Activated CD8-positive, alpha-beta memory T cell treated with anti-CD3 and anti-CD28 coated beads, Interleukin-2, amount 50 U/mL, for 24 hours (primary cell): ENCODE measurements at regions not wholly inside any gene's neighbourhood (a gene's known extent, or its start where the extent isn't known, plus 50 kb on each side); places are given as distances from the start of the nearest gene placed in this dataset.
"Not testable (repeated sequence)": the region's sequence is repeated elsewhere in the genome, so short reads cannot be mapped to it uniquely, and the experiment has no call there.

ENCODE experiments used
- DNase-seq: peaks from one replicate; pipeline ENCODE4 v3.0.0-alpha.2; 2020; ENCODE audit errors: extremely low read depth

DNA sequence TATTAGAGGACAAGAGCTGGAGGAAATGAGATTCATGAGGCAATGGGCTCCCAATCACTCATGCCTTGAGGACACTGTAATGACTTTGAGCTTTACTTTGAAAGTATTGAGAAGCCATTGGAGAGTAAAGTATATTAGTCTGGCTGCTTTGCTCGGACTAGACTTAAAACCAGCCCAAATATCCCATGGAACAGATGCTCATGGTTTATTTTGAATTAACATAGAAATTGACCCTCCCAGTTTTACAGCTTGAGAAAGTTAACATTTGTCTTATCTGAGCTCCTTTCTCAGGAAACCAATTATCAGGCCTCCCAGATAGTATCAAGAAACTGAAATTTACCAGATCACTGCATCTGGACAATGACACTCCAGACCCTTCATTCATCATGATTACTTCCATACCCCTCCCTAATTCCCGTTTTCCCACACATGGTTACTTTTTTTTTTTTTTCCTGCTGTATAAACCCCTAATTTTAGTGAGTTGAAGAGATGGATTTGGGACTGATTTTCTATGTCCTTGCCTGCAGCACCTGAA, 270.8 kb upstream of the SMIM30 start:
- DNase-seq, result no peak

DNA sequence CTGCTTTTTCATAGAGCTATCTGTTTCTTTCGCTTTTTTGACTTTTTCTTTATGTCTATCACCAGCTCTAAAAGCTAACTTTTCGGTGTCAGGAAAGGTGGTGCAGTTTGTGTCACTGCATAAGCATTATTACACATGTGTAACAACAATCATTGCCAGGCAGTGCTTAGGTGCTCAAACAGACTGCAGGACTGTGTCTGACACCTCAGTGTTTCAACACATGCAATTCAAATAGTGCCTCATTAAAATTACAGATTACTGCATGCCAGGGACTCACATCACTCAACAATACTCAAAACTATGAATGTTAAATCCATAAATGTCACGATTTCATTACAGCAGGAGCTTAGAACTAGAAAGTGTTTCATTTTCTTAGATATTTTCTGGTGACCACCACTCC, 265.3 kb upstream of the SMIM30 start:
- no peak for DNase-seq

DNA sequence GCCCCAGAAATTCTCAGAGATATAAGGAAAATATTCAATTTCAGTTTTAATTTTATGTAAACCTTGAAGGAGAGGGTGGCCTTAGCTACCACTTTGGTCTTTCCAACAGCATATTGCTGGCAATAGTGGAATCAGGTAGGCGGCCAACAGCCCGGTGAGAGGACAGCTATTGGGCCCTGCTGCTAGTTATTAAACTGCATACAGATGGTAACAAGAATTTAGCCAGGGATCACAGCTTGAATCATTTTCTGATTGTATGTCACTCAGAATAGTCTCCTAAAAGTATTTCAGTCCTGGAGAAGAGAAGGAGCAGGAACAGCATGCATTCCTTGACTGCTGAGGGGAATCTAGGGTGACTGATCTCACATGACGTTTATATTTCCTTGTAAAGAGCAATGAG, 261.4 kb upstream of the SMIM30 start:
- no peak for DNase-seq

DNA sequence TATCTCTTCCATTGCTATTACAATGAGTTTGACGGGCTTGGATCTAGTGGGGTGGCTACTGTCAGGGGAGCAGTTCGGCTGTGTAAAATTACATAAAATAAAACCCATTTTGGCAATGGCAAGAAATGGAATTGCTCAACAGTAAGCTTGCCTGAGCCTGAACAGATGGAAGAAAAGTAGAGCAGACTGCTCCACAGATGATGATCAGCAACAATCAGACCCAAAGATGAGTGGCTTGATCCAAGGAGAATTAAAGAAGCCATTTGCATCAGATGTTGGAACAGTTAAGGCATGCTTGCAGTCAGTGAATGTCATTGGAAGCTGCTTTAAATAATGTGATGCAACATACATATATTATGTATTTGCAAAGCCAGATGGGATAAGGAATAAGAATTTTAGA, 256.6 kb upstream of the SMIM30 start:
- no peak for DNase-seq

DNA sequence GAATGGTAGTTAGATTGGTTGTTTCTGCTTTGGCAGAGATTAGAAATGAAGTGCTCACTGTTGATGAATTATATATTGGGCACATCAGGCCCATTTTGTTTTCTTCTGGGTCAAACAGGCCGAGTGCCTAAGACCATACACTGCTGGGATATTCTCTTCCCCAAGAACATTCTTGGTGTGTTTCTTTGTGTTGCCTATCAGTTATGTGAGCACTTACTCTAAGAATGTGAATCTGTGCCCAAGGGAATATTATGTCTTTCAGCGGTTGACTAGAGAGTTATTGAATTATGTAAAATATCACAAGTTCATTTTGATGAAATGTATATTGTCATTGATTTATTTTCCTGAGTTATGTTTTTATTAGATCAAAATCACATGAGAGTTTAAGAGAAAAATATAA, 255.5 kb upstream of the SMIM30 start:
- no peak for DNase-seq

DNA sequence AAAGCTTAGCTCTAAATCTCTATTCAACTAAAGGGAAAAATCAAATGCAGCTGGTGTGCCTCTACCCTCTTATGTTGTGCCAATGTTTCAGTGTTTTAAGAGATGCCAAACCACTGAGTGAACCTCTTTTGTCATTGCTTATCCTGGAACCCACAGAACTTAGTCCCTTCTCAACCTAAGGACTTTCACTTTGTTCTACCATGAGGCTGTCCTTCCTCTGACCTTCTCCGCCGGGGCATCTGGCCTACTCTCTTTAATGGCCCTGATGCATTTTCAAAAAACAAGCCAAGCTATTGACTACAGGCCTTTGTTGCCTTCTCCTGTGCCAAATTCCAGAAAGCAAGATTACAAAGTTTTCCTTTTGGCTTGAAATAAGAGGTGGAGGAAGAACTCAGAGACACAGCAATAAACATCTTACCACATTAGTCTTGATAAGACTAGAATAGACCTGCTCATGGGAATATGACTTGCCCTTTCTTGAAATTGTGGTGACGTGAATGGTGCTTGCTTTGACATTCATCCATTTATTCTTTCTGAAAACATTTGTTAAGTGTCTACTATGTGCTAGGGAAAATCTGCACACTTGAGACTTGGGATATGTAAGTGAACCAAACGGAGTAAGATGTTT, 253.2 kb upstream of the SMIM30 start:
- no peak for DNase-seq

DNA sequence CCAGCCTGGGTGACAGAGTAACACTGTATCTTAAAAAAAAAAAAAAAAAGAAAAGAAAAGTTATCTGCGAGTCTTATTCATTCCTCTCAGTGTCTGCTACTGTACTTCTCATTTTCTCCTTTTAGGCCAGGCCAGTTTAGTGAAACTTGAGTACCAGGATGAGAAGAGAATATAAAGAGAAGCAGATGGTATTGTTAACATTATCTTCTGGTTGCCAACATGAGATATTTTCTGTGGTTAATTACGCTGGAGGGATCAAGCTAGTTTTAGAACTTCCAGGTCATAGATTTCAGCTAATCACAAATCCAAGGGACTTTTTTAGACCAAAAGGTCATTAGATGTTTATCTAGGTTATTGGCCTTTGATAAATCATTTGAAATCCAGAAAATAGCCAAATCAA, 252.6 kb upstream of the SMIM30 start:
- no peak for DNase-seq

DNA sequence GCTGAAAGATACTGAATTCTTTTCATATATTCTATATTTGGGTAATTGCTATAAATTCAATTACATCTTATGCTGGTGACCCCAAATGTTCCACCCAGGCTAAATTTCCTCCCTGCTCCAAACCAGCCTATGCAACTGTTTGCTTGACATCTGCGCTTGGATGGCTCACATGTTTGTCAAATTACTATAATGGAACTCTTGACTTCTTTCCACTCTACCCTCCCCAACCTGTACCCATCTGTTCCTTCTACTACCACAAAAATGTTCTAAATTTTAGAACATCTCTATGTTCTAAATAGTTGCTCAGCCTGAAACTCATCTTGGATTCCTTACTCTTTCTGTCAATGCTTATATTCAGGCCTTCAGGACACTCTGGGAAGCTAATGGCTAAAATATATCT, 249.9 kb upstream of the SMIM30 start:
- DNase-seq, result no peak

DNA sequence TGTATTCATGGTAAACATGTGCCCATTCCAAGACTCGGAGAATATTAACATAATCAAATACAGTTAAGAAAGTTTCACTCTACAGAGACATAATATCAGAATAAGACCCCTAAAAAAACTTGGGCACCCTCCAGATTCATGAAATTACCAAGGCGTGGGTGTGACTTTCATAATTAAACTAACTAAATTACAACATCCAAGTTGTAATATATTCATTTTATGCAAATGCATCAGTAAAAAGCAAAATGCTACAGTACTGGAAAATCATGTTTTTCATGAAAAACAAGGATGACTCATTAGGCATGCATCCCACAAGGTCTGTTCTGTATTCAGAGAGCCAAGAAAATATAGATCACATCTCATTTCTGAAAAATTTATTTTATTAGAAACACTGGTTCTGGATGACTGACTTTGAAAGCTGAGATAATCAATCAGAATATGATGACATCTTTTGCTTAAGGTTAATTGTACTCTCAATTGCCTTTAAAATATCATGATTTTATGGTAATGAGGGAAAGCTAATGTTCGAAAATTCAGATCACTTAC, 248.8 kb upstream of the SMIM30 start:
- DNase-seq, result no peak

DNA sequence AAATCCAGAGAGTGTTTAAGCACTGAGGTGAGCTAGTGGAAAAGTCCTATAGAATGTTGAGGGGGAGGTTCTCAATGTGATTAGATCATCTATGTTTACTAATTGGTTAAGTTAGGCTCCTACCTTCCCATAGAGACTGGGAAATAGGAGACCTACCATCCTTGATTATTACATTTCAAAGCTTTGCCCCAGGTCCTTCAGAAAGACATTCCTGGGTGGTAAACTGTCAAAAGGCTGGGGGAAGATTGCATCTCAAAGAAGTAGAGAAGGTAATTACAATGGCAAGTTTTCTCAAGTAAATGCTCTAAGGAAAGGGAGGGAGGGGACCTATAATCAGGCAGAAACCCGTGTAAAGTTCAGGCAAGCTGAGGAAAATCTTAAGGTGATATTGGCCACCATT, 247.8 kb upstream of the SMIM30 start:
- no peak for DNase-seq

DNA sequence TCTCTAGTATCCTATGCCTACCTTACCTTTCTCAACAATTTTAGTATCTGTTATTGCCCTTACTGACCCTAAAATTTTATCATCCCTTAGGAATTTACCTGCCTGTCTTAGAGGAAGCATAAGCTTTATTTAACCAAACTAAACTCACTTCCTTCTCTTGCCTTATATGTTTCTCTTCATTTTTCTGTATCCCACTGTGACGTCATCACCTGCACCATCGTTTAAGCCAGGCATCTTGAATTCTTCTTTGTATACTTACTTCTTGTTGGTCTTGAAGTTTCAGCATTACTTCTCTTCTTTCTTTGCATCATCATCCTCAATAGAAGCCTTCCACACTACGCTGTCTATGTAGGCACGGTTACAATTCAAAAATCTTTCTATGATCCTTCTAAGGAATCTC, 231.0 kb upstream of the SMIM30 start:
- no peak for DNase-seq

DNA sequence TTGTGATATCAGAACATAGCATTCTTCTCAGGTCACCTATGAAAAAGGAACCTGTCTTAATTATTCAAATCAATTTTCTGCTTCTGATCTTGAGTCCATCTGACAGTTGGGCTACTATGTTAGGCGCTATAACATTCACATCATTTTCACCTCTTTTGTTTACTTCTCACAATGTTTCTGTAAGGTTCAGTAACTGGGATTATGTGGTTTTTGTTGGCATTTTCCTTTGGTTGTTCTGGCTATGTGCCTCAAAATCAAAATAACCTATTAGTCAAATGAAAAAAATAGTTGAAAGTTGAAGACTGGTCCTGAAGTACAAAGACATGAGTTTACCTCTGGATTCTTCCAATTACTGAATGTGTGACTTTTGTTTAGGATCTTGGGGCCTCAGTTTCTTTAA, 221.3 kb upstream of the SMIM30 start:
- no peak for DNase-seq

DNA sequence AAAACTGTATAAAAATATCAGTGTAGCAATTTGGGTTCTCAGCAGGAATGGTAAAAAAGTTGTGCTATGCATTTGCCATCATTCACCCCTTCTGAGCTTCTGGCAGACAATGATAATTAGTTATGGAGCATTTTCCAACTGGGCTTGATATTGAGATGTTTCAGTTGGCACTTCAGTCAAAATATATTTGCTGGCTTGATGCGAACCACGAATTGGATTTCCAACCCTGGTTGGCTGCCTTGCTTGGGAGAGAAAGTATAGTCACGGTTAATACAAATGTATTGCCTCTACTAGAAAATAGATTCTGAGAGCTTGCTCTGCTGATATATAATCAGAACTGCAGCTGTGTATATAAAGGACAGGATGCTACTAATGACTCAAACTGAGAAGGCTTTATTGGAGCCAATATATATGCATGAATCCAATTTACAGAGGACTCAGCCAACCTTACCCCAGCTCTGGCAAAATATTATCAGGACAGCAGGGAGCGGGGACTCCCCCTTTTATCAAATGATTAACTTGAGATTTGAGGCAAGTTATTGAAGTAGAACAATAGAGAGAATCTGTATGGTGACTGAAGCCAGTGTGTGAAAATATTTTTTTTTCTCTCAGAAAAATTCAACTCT, 219.8 kb upstream of the SMIM30 start:
- no peak for DNase-seq

DNA sequence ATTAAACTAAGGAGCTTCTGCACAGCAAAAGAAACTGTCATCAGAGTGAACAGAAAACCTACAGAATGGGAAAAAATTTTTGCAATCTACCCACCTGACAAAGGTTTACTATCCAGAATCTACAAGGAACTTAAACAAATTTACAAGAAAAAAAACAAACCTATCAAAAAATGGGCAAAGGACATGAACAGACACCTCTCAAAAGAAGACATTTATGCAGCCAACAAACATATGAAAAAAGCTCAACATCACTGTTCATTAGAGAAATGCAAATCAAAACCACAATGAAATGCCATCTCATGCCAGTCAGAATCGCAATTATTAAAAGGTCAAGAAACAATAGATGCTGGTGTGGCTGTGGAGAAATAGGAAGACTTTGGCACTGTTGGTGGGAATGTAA, 218.5 kb upstream of the SMIM30 start:
- DNase-seq, result not testable (repeated sequence)

DNA sequence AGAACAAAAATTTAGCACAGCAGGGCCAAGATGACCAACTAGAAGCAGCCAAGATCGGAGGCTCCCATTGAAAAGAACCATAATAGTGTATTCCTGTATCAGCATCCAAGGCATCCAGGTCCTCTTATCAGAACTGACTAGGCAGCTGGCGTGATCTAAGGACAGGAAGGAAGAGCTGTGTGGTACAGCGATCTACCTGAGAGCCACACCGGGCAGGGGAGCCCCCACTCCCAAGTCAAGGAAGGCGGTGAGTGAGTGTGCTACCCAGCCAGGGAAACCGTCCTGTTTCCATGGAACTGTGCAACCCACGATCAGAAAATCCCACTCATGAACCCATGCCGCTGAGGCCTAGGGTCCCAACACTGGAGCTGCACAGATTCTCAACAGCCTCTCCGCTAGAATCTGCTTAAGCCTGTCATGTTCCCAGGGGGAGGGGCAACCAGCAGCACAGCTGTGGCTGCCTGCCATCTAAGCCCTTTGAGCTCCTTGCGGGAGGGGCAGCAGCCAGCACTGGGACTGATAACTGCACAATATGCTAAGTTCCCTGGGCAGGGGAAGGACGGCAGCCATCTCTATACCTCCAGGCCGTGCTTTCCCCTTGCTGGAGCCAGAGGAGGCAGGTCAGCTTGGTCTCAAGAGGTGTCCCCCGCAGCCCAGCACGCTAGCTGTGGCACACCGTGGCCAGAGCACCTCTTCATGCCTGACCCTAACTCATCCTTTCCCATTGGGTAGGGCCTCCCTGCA, 213.0 kb upstream of the SMIM30 start:
- no peak for DNase-seq

DNA sequence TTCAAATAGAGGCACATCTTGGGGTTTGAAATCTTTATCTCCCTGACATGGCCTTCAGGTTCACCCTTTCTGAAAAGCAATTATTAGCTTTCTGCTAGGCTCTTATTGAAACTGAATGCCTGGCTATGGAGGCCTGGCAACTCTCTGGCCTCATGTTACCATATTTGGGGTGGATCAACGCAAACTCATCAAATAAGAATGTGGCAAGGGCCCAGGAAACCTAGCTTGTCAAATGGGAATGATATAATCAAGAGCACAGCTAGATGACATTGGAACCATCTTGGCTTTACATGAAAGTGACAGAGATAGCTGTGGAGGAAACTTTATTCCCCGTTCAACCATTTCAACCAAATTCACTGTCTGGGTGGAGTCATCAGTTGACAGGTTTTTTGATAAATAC, 202.8 kb upstream of the SMIM30 start:
- no peak for DNase-seq

DNA sequence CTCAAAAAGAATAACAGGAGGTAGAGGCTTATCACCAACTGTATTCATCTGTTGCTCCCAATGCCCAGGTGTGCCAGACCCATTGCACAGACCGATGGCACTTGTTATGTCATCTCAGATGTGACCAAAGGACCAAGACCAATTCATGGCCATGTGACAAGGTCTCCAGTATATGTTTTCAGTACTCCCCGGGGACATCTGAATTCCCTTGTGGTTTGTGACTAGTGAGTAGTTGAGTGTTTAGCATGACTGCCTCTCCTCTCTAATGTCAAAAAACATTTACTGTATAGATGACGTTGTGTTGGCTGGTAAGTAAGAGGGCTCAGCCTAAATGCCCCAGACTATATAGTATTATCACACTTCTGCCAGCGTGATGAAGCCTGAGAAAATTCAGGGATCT, 202.1 kb upstream of the SMIM30 start:
- no peak for DNase-seq

DNA sequence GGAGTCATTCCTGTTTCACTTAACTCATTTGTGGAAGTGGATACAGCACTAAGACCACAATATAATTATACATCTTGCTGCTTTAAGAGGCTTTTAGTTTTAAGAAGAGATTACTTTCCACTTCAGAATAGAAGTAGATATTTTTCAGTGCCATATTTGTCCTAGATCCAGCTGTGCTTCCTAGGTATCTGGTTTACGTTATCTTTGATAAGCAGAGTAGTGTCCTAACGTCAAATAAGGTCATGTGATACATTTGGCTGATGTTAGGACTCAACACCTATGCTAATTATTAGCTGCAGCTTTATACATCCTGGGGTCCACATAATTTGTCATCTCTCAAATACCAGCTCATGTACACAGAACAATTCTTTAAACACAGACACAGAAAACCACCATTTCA, 196.2 kb upstream of the SMIM30 start:
- DNase-seq, result no peak

DNA sequence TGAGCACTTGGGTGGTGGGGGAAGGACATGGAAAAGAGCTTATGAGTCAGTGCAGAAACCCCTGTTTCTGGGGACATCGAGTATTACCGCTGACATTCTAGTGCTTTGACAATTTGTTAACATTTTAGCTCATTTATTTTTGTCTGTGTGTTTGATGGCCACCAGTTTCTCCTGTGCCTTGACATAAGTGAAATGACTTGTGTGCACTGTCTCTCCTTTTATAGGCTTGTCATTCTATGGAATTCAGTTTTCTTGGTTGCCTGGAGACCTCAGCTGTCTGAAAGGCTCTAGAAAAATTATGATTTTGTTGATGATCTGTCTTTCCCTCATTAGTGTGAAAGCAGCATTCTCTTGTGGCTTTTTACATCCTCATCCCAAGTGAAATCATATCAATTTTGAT, 190.0 kb upstream of the SMIM30 start:
- no peak for DNase-seq

DNA sequence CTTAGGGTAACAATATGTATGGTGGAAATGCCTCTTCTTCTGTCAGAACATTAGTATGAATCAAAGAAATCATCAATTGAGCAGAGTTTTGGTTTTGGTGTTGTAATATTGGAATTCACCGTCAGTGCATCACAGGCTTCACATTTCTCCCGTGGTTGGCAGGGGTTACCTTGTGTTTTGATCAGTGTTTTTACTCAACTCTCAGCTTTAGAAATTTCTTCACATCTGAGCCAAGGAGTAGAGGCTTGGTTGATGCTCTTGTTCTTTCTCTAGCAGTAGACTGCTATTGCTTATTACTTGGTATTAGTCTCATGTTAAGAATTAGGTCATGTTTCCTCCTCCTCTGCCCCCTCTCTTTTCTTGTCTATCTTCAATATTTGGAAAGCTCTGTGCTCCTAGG, 188.8 kb upstream of the SMIM30 start:
- DNase-seq, result no peak

DNA sequence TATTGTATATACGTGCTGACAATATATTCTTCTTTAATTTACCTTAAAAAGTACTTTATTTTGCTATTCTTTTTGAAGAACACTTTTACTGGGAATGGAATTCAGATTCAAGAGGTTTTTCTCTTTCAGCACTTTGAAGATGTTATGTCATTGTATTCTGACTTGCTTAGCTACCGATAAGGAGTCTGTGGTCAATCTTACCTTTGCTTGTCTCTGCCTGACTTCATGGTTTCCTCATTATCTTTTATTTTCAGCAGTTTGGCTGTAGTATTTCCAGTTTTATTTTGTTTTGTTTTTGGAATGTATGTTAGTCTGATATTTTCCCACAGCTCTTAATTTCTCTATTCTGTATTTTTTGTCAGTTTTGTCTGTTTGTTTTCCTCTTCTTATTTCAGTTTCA, 187.9 kb upstream of the SMIM30 start:
- DNase-seq, result no peak

DNA sequence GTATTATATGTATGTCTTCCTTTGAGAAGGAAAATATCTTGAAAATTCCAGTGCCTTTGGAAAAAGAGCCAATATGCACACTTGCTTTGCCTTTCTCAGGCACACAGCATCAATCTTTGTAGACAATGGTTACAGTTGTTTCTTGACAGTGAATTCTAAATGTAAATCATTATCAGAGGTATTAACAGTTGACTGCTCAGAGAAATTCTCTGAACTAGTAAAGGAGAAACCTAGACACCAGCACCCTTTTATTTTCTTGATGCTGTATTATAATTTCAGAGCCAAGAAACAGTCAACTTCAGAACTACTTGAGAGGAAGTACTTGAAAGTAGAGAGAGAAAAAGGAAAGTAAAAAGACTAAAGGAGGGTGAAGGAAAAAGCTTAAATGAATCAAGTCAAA, 185.8 kb upstream of the SMIM30 start:
- DNase-seq, result no peak

DNA sequence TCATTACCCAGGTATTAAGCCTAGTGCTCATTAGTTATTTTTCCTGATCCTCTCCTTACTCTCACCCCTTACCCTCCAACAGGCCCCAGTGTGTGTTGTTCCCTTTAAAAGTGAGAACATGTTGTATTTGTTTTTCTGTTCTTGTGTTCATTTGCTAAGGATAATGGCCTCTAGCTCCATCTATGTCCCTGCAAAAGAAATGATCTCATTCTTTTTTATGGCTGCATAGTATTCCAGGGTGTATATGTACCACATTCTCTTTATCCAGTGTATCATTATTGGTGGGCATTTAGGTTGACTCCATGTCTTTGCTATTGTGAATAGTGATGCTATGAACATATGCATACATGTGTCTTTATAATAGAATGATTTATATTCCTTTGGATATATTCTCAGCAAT, 185.0 kb upstream of the SMIM30 start:
- DNase-seq, result not testable (repeated sequence)
